RWPE1 (cell line): ENCODE measurements at regions not wholly inside any gene's neighbourhood (a gene's known extent, or its start where the extent isn't known, plus 50 kb on each side); places are given as distances from the start of the nearest gene placed in this dataset.
"Not testable (repeated sequence)": the region's sequence is repeated elsewhere in the genome, so short reads cannot be mapped to it uniquely, and the experiment has no call there.

Experiments
- CTCF ChIA-PET: fragments of 350-600 bp; sonication (Branson Sonifier 250); formaldehyde crosslinking; extraction: SDS; loops from one replicate; lab custom pipeline; 2021; lab: Yijun Ruan, JAX
- POLR2A ChIA-PET: fragments of 400-600 bp; formaldehyde crosslinking; extraction: SDS; loops from one replicate; lab custom pipeline; 2020; ENCODE audit warnings: antibody characterized with exemption; ENCODE audit not compliant: low non-redundant PET; lab: Yijun Ruan, JAX
- DNase-seq: peaks from one replicate; pipeline ENCODE4 v3.0.0; 2012; ENCODE audit warnings: low spot score
- H3K27ac ChIP-seq: fragments of 450-650 bp; 2 replicates; pipeline ENCODE4 v1.5.1; 2017
- TF ChIP-seq, protein P1 (sequence below): fragments of 450-650 bp; conservative IDR thresholded peaks from 2 replicates; pipeline ENCODE4 v1.5.1; 2017; ENCODE audit warnings: low read depth, mild to moderate bottlenecking

DNA sequence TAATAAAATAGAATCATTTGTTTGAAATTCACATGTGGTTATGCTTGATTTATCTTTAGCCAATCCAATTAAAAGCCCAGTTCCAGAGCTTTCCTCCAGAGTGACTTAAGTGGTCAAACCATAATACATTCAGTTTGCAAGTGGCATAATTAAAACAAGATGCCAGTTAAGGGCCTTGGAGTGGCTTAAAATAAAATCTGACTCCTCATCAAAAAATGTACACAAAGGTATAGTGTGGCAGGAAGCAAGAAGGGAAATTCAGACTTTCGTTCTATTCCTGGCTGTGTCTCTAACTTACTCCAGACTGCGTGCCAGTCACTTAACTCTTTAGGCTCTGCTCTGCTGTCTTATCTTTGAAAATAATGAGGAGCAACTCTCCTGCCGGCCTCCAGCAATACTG lies 215.9 kb upstream of the PRNP start:
- no peak overlapping the region for H3K27ac ChIP-seq
- DNase-seq: no peak
- ChIA-PET CTCF (no interaction called here), POLR2A (no interaction called here)
- TF ChIP-seq, protein P1, sequence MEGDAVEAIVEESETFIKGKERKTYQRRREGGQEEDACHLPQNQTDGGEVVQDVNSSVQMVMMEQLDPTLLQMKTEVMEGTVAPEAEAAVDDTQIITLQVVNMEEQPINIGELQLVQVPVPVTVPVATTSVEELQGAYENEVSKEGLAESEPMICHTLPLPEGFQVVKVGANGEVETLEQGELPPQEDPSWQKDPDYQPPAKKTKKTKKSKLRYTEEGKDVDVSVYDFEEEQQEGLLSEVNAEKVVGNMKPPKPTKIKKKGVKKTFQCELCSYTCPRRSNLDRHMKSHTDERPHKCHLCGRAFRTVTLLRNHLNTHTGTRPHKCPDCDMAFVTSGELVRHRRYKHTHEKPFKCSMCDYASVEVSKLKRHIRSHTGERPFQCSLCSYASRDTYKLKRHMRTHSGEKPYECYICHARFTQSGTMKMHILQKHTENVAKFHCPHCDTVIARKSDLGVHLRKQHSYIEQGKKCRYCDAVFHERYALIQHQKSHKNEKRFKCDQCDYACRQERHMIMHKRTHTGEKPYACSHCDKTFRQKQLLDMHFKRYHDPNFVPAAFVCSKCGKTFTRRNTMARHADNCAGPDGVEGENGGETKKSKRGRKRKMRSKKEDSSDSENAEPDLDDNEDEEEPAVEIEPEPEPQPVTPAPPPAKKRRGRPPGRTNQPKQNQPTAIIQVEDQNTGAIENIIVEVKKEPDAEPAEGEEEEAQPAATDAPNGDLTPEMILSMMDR: no peak

DNA sequence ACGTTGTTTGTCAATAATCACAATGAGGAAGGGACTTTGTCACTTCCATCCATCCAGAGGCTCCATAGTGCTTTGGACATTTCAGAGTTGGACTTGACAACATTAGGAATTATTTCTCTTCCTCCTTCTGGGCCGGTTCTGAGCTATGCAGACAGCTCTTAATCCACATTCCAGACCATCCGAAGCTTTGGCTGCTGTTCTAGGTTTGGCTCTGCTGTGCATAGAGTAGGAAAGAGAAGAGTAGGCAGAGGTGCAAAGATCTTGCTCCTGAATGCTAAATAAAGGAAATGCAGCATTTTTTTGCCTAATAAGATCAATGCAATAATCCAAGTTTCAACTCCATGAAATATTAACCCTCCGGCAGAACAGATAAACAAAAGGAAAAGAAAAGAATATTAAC lies 216.3 kb upstream of the PRNP start:
- TF ChIP-seq, protein P1: no peak
- ChIA-PET CTCF (no interaction called here), POLR2A (no interaction called here)
- H3K27ac ChIP-seq: no peak overlapping the region
- no peak for DNase-seq

DNA sequence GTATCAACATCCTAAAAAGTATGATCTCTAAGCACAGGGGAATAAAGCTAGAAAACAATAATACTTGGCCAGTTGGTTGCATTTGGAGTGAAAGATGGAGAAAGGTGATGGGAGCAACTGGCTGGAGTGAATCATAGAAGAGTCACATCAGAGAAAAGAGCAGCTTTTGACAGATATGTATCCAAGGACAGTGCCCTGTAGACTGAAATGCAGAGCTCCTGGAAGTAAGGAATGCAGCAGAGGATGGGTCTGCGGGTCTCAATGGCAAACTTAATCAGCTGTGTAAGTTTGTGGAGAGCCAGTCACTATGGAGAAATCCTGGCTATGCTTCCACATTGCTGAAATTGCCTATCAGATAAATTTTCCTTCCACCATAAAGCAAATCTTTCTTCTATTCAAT lies 218.1 kb upstream of the PRNP start:
- TF ChIP-seq, protein P1: no peak
- H3K27ac ChIP-seq: no peak overlapping the region
- POLR2A ChIA-PET: no interaction called here
- CTCF ChIA-PET: interaction anchor here (0.6 kb wide), 1 partner anchor 49 kb away, joined by 3 read pairs; no protein-coding TSS in a partner anchor
- DNase-seq: no peak

DNA sequence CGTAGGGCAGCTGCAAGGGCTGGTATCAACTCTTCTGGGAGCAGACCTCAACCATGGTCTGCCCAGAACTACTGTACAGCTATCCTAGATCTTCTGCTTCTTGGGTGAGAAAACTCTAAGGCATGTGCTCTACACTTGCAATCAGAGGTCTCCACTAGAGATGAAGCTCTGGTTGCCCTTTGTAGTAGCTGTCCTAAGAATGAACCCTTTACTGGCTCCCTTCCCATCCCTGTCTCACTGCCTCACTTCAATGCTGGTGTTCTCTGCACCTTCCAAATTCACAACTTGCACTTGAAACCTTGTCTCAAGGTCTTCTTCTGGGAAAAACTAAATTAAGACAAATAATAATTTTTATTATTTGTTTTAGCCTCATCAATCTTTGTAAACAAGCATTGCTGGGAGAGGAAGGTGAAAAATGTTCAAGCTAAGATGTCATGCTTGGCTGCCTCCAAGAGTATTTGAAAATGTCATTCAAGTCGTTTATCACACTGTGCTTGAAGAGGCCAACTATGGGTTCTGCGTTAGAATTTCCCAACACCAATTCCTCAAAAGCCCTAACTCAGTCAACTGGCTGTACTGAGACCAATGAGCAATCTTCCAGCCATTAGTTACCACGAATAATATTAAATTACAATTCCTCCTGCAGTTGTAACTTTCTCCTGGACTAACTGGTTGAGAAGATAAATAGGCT lies 216.9 kb upstream of the ADRA1D start:
- no peak for DNase-seq
- no peak overlapping the region for H3K27ac ChIP-seq
- POLR2A ChIA-PET: no interaction called here
- CTCF ChIA-PET: no interaction called here
- TF ChIP-seq, protein P1: no peak

DNA sequence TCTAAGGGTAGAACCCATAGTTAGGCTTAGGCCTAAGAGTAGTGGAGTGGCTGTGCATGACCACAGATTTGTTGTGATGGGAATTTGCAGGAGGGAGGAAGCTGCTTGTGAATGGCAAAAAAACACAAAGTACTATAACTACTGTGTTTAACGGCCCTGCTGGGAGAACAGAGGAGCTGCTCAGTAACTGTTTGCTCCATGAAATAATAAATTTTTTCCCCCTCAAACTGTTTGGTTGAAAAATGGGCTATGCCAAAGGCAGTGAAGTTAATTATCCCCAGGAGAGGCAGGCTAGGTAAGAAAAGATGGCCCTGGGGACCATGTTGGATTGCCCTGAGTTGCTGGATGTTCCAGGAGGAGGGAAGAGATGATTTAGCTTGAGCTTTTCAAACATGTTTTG lies 216.1 kb upstream of the ADRA1D start:
- POLR2A ChIA-PET: no interaction called here
- no peak overlapping the region for H3K27ac ChIP-seq
- CTCF ChIA-PET: no interaction called here
- DNase-seq: no peak
- TF ChIP-seq, protein P1: no peak

DNA sequence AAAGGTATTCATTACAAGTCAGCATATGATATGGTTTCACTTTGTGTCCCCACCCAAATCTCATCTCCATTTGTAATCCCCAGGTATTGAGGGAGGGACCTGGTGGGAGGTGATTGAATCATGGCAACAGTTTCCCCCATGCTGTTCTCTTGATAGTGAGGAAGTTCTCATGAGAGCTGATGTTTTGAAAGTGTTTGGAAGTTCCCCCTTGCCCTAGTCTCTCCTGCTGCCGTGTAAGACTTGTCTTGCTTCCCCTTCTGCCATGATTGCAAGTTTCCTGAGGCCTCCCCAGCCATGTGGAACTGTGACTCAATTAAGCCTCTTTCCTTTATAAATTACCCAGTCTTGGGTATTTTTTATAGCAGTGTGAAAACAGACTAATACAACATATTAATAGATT lies 213.7 kb upstream of the ADRA1D start:
- H3K27ac ChIP-seq, POLR2A ChIA-PET, DNase-seq: not testable (repeated sequence)
- CTCF ChIA-PET: interaction anchor here (0.5 to 0.7 kb wide), 2 partner anchors 59 to 477 kb away, joined by 3 to 8 read pairs; no protein-coding TSS in a partner anchor

DNA sequence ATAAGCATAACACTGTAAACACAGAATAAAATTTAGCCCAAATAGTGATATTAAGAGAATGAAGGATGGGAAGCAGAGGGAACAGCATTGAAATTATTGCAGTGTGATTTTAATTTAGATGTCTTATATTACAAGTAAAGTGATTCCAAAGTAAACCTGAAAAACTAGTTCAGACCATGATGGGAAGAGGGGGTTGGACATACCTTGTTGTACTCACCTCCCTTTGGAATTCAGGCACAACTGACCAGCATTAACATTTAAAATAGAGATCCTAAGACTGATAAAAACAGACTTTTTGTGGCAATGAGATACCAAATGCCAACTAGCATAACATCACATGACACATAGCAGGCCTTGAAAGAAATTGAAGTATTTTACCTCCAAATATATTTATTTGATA lies 210.0 kb upstream of the ADRA1D start:
- DNase-seq: no peak
- CTCF ChIA-PET: no interaction called here
- TF ChIP-seq, protein P1: no peak
- no peak overlapping the region for H3K27ac ChIP-seq
- POLR2A ChIA-PET: no interaction called here
